Breast epithelium (tissue), 4 donors: ENCODE measurements at regions not wholly inside any gene's neighbourhood (a gene's known extent, or its start where the extent isn't known, plus 50 kb on each side); places are given as distances from the start of the nearest gene placed in this dataset.

Source experiments
- DNase-seq, 2 donors: peaks; one replicate each; pipeline ENCODE4 v3.0.0-alpha.2; 2019; ENCODE audit warnings: low spot score in 2 of 2
- H3K27ac ChIP-seq, 2 donors: fragments of 200-600 bp; sonication (generic) in 1 of 2; one replicate each; pipeline ENCODE4 v1.5.1; 2016 to 2019; ENCODE audit warnings: mild to moderate bottlenecking in 1 of 2
- H3K27me3 ChIP-seq, 2 donors: fragments of 200-600 bp; sonication (generic) in 1 of 2; one replicate each; pipeline versions ENCODE4 v1.5.1 to v1.6.0; 2017 to 2019; ENCODE audit warnings: control low read depth in 1 of 2, mild to moderate bottlenecking in 1 of 2
- H3K36me3 ChIP-seq: fragments of 200-600 bp; one replicate; pipeline ENCODE4 v1.5.1; 2019
- H3K4me1 ChIP-seq, 2 donors: fragments of 200-600 bp; sonication (generic); one replicate each; pipeline ENCODE4 v1.5.1; 2016 to 2019; ENCODE audit warnings: control low read depth in 1 of 2
- H3K4me3 ChIP-seq, 3 donors: fragments of 200-600 bp; sonication (generic); 1 replicate in 2 of 3; 2 replicates in 1 of 3; pipeline ENCODE4 v1.5.1; 2016 to 2019; ENCODE audit warnings: mild to moderate bottlenecking in 3 of 3, moderate library complexity in 2 of 3
- H3K9me3 ChIP-seq, 2 donors: fragments of 200-600 bp; sonication (generic) in 1 of 2; one replicate each; pipeline ENCODE4 v1.5.1; 2016 to 2019; ENCODE audit warnings: control low read depth in 1 of 2
- POLR2A ChIP-seq: fragments of 450-650 bp; IDR thresholded peaks from one replicate; pipeline ENCODE4 v1.6.1; 2016; ENCODE audit warnings: antibody characterized with exemption, mild to moderate bottlenecking, moderate library complexity
- POLR2AphosphoS5 ChIP-seq, 3 donors: sonication (generic); formaldehyde crosslinking; IDR thresholded peaks; one replicate each; pipeline ENCODE4 v1.6.1; 2017; ENCODE audit warnings: antibody characterized with exemption in 3 of 3
- intact Hi-C: fragments of 100-400 bp; cut with DNase I; formaldehyde crosslinking; loops from one replicate; pipeline ENCODE4 v1.15.1; 2023; ENCODE audit warnings: low total_unique reads
- TF ChIP-seq, protein P1 (sequence below), 3 donors: fragments of 450-650 bp; IDR thresholded peaks; one replicate each; pipeline ENCODE4 v1.5.1; 2016 to 2017; ENCODE audit warnings: antibody characterized with exemption in 3 of 3, mild to moderate bottlenecking in 3 of 3, moderate library complexity in 3 of 3

DNA sequence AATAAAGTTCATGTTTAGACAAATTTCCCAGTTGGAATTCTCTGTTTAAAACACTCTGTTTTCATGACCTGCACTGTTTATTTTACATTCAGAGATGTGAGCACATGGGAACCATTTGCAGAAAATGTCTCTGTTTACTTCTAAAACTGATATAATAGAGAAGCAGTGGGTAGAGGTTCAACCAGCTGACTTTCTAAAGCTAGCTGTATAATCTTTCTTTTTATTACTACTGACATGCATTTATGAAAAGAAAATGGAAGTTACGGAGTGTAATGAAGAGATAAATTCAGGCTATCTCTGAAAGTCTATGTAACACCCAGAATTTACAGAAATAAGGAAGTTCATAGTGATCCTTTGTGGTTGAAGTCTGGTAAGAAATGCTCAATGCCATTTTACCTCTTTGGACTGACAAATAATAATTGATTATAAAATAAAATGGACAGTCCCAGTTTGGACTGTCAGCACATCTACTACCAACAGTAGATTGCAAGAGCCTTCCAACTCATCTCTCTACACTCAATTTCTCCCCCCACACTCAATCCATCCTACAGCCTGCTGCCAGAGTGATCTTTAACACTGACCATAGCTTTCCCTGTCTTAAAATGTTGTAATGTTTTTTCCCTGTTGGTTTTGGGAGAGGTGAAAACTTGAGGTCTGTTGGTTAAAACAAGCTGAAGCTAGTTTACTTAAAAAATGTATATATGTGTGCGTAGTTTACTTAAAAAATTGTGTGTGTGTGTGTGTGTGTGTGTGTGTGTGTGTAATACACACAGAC lies 137.4 kb downstream of the AEBP2 start:
- H3K27ac ChIP-seq = no peak overlapping the region
- no peak for DNase-seq
- no peak overlapping the region for H3K4me3 ChIP-seq
- no peaks in the 10 kb centered on the region for H3K36me3 ChIP-seq
- H3K4me1 ChIP-seq = no peaks in the 10 kb centered on the region
- TF ChIP-seq, protein P1, sequence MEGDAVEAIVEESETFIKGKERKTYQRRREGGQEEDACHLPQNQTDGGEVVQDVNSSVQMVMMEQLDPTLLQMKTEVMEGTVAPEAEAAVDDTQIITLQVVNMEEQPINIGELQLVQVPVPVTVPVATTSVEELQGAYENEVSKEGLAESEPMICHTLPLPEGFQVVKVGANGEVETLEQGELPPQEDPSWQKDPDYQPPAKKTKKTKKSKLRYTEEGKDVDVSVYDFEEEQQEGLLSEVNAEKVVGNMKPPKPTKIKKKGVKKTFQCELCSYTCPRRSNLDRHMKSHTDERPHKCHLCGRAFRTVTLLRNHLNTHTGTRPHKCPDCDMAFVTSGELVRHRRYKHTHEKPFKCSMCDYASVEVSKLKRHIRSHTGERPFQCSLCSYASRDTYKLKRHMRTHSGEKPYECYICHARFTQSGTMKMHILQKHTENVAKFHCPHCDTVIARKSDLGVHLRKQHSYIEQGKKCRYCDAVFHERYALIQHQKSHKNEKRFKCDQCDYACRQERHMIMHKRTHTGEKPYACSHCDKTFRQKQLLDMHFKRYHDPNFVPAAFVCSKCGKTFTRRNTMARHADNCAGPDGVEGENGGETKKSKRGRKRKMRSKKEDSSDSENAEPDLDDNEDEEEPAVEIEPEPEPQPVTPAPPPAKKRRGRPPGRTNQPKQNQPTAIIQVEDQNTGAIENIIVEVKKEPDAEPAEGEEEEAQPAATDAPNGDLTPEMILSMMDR (IDR thresholded peaks at IDR 0.05) = no peak
- no peak for TF ChIP-seq POLR2A
- no peak for TF ChIP-seq POLR2AphosphoS5 (IDR thresholded peaks at IDR 0.05)
- intact Hi-C loops = no loop called here
- no peaks in the 10 kb centered on the region for H3K9me3 ChIP-seq
- H3K27me3 ChIP-seq = no peaks in the 10 kb centered on the region

DNA sequence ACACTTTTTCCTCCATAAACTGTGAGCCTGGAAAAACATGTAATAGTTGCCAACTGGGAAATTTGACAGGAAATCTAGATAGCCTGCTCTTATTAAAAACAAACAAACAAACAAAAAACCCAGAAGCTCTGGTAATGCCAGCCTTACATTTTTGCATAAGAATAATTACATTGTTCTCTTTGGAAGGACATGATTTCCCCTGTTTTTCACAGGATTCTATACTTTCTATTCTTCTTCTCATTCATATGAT lies 137.9 kb downstream of the AEBP2 start:
- TF ChIP-seq POLR2A (no peak), POLR2AphosphoS5 (IDR thresholded peaks at IDR 0.05) (no peak)
- TF ChIP-seq, protein P1 (IDR thresholded peaks at IDR 0.05) = no peak
- H3K27ac ChIP-seq = no peak overlapping the region

DNA sequence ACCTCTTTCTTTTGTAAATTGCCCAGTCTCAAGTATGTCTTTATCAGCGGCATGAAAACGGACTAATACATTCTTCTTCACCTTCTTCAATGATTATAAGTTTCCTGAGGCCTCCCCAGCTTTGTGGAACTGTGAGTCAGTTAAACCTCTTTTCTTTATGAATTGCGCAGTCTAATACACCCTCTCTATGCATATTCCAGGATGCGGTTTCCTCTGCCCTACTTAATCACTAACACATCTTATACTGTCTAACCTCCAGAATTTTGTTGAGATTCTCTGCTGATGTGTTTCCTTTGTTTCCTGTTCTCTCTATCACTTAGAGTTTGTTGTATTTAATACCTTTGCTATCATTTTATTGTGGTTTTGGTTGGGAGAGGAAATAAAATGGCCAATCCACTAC lies 145.4 kb downstream of the AEBP2 start:
- H3K27ac ChIP-seq = no peak overlapping the region

More for the DNA sequence above, 137.9 kb downstream of the AEBP2 start:
- H3K4me1 ChIP-seq = no peaks in the 10 kb centered on the region
- H3K27me3 ChIP-seq = no peaks in the 10 kb centered on the region
- H3K36me3 ChIP-seq = no peaks in the 10 kb centered on the region
- peaks cover 0 to 5% of the 10 kb centered on the region in 2 donors for H3K9me3 ChIP-seq
- no peak overlapping the region for H3K4me3 ChIP-seq
- no peak for DNase-seq
- intact Hi-C loops = no loop called here

DNA sequence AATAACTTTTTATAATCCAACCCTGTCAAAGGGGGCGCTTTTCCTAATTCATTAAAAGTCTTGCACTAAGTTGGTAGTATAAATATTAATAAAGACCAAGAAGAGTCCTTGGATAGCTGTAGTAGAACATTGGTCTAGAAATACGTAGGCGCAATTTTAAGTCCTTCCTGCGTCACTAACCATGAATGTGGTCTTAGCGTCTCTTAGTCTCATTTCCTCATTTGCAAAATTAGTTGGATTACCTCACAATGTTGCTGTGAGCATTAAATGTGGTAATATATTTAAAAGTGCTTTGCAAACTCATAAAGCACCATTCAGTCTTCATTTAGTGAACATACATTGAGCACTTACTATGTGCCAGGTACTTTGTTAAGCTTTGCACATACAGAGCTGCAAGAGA lies 149.7 kb downstream of the AEBP2 start:
- Histone ChIP-seq H3K9me3 (no peaks in the 10 kb centered on the region), H3K4me3 (no peak overlapping the region), H3K27ac (no peak overlapping the region), H3K36me3 (no peaks in the 10 kb centered on the region), H3K27me3 (no peaks in the 10 kb centered on the region), H3K4me1 (no peaks in the 10 kb centered on the region)
- TF ChIP-seq, protein P1 (IDR thresholded peaks at IDR 0.05) = no peak
- TF ChIP-seq POLR2A (no peak), POLR2AphosphoS5 (IDR thresholded peaks at IDR 0.05) (no peak)
- DNase-seq = no peak
- intact Hi-C loops = no loop called here

More for the DNA sequence above, 145.4 kb downstream of the AEBP2 start:
- Histone ChIP-seq H3K36me3 (no peaks in the 10 kb centered on the region), H3K4me1 (no peaks in the 10 kb centered on the region), H3K4me3 (no peak overlapping the region), H3K9me3 (peaks cover 13 to 18% of the 10 kb centered on the region in 2 donors), H3K27me3 (no peaks in the 10 kb centered on the region)
- intact Hi-C loops = no loop called here
- DNase-seq = no peak
- no peak for TF ChIP-seq POLR2A
- no peak for TF ChIP-seq POLR2AphosphoS5 (IDR thresholded peaks at IDR 0.05)
- TF ChIP-seq, protein P1 (IDR thresholded peaks at IDR 0.05) = no peak

DNA sequence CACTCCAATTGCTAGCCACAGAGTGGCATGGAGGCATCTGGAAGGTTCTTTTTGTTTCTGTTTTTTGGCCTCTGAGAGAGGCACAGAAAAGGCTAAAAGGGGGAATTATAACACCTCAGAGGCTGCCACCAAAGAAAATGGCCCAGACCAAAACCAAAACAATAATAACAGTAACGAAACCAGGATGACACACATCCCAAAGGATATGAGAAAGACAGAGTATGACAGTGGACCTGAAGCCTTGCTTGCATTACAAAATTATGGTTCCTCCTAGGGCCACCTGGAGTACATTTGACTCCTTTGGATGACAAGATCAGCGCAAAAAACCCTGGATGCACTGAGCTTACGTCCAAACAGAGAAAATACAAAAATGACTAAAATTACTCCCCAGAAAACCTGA lies 152.7 kb downstream of the AEBP2 start:
- H3K9me3 ChIP-seq = no peaks in the 10 kb centered on the region
- H3K27me3 ChIP-seq = no peaks in the 10 kb centered on the region
- no peaks in the 10 kb centered on the region for H3K36me3 ChIP-seq
- H3K4me1 ChIP-seq = no peaks in the 10 kb centered on the region
- no peak for DNase-seq
- H3K27ac ChIP-seq = no peak overlapping the region
- intact Hi-C loops = no loop called here
- H3K4me3 ChIP-seq = no peak overlapping the region
- TF ChIP-seq POLR2AphosphoS5 (IDR thresholded peaks at IDR 0.05) (no peak), POLR2A (no peak)
- TF ChIP-seq, protein P1 (IDR thresholded peaks at IDR 0.05) = no peak
